GM23338 (cell line): ENCODE measurements at regions not wholly inside any gene's neighbourhood (a gene's known extent, or its start where the extent isn't known, plus 50 kb on each side); places are given as distances from the start of the nearest gene placed in this dataset.

Experiments used
- ATAC-seq: fragments of 200-7000 bp; cut with Tn5 transposase; 3 replicates; pipeline ENCODE4 v1.9.1; 2020
- DNase-seq: peaks from one replicate; pipeline ENCODE4 v3.0.0-alpha.2; 2015; ENCODE audit warnings: low spot score
- H2AFZ ChIP-seq: fragments of 200-600 bp; sonication (generic); 2 replicates; pipeline ENCODE4 v1.8.0; 2016; ENCODE audit warnings: antibody characterized with exemption, mild to moderate bottlenecking, moderate library complexity
- H3F3A ChIP-seq: fragments of 200-600 bp; sonication (generic); replicated peaks from 2 replicates; pipeline ENCODE4 v1.8.0; 2017; ENCODE audit warnings: antibody characterized with exemption, mixed run types, low read depth
- H3K27ac ChIP-seq: fragments of 200-600 bp; sonication (generic); 2 replicates; pipeline ENCODE4 v1.6.1; 2016; ENCODE audit warnings: low read depth
- H3K27me3 ChIP-seq: fragments of 200-600 bp; sonication (generic); 2 replicates; pipeline ENCODE4 v1.8.0; 2016; ENCODE audit warnings: mild to moderate bottlenecking, mixed run types, moderate library complexity; ENCODE audit not compliant: insufficient read depth
- H3K36me3 ChIP-seq: fragments of 200-600 bp; sonication (generic); 2 replicates; pipeline ENCODE4 v1.8.0; 2016; ENCODE audit warnings: mild to moderate bottlenecking; ENCODE audit not compliant: insufficient read depth
- H3K4me1 ChIP-seq: fragments of 200-600 bp; sonication (generic); 2 replicates; pipeline ENCODE4 v1.8.0; 2016; ENCODE audit warnings: mild to moderate bottlenecking, moderate library complexity; ENCODE audit not compliant: insufficient read depth
- H3K4me2 ChIP-seq: fragments of 200-600 bp; sonication (generic); 2 replicates; pipeline ENCODE4 v1.7.1; 2017; ENCODE audit warnings: mixed run types
- H3K4me3 ChIP-seq: fragments of 200-600 bp; sonication (generic); 2 replicates; pipeline ENCODE4 v1.6.1; 2016; ENCODE audit warnings: mixed run types
- H3K79me2 ChIP-seq: fragments of 200-600 bp; sonication (generic); replicated peaks from 2 replicates; pipeline ENCODE4 v1.8.0; 2017; ENCODE audit warnings: mild to moderate bottlenecking; ENCODE audit not compliant: insufficient read depth
- H3K9me2 ChIP-seq: fragments of 200-600 bp; sonication (generic); 2 replicates; pipeline ENCODE4 v1.8.0; 2017; ENCODE audit not compliant: insufficient read depth
- H4K20me1 ChIP-seq: fragments of 200-600 bp; sonication (generic); replicated peaks from 2 replicates; pipeline ENCODE4 v1.8.0; 2017; ENCODE audit warnings: mild to moderate bottlenecking; ENCODE audit not compliant: insufficient read depth
- H3K27ac Mint-ChIP-seq: 2 replicates; pipeline ENCODE4 v1.8.0; 2020; ENCODE audit warnings: inconsistent platforms, mild to moderate bottlenecking, moderate library complexity, mixed read lengths
- H3K27me3 Mint-ChIP-seq: 3 replicates; pipeline ENCODE4 v1.8.0; 2022; ENCODE audit warnings: low read depth, mild to moderate bottlenecking, moderate library complexity, mixed read lengths, inconsistent platforms; ENCODE audit not compliant: insufficient read depth, poor library complexity
- H3K36me3 Mint-ChIP-seq: 3 replicates; pipeline ENCODE4 v1.8.0; 2021; ENCODE audit warnings: low read depth, mild to moderate bottlenecking, inconsistent platforms, moderate library complexity, mixed read lengths
- H3K4me1 Mint-ChIP-seq: 3 replicates; pipeline ENCODE4 v1.8.0; 2020; ENCODE audit warnings: mild to moderate bottlenecking, inconsistent platforms, mixed read lengths
- H3K4me3 Mint-ChIP-seq: 3 replicates; pipeline ENCODE4 v1.8.0; 2021; ENCODE audit warnings: moderate library complexity, mild to moderate bottlenecking, inconsistent platforms, mixed read lengths
- H3K9me3 Mint-ChIP-seq: 3 replicates; pipeline ENCODE4 v1.8.0; 2020; ENCODE audit warnings: moderate library complexity, mild to moderate bottlenecking, inconsistent platforms, mixed read lengths
- EZH2phosphoT487 ChIP-seq: fragments of 200-600 bp; sonication (generic); IDR thresholded peaks from one replicate; pipeline ENCODE4 v1.8.1; 2018; ENCODE audit warnings: antibody characterized with exemption; ENCODE audit not compliant: unreplicated experiment
- POLR2AphosphoS5 ChIP-seq: IDR thresholded peaks from 2 replicates; pipeline ENCODE4 v1.6.1; 2016; ENCODE audit warnings: antibody characterized with exemption, low read depth
- STAT1 ChIP-seq: IDR thresholded peaks from one replicate; pipeline ENCODE4 v1.6.1; 2016; ENCODE audit warnings: antibody characterized with exemption; ENCODE audit not compliant: unreplicated experiment
- ZNF114 ChIP-seq: fragments of 250-450 bp; sonication (Bioruptor Pico); IDR thresholded peaks from 2 replicates; pipeline ENCODE4 v1.5.0; 2020; ENCODE audit warnings: mild to moderate bottlenecking, moderate library complexity
- ZNF331 ChIP-seq: fragments of 250-450 bp; sonication (Bioruptor Pico); IDR thresholded peaks from 2 replicates; pipeline ENCODE4 v1.5.0; 2020; ENCODE audit warnings: low read depth, mild to moderate bottlenecking, moderate library complexity
- TF ChIP-seq, protein P1 (sequence below): IDR thresholded peaks from one replicate; pipeline ENCODE4 v1.6.1; 2018; ENCODE audit warnings: antibody characterized with exemption; ENCODE audit not compliant: unreplicated experiment
- TF ChIP-seq, protein P2 (sequence below): IDR thresholded peaks from 2 replicates; pipeline ENCODE4 v1.6.1; 2016; ENCODE audit warnings: antibody characterized with exemption
- TF ChIP-seq, protein P3 (sequence below): fragments of 250-450 bp; sonication (Bioruptor Pico); IDR thresholded peaks from 2 replicates; pipeline ENCODE4 v1.5.0; 2020; ENCODE audit warnings: mild to moderate bottlenecking, moderate library complexity

GRCh38 chr4:164440199-164440598 lies 313.7 kb upstream of the SMIM31 start (continued):
- TF ChIP-seq, protein P1, sequence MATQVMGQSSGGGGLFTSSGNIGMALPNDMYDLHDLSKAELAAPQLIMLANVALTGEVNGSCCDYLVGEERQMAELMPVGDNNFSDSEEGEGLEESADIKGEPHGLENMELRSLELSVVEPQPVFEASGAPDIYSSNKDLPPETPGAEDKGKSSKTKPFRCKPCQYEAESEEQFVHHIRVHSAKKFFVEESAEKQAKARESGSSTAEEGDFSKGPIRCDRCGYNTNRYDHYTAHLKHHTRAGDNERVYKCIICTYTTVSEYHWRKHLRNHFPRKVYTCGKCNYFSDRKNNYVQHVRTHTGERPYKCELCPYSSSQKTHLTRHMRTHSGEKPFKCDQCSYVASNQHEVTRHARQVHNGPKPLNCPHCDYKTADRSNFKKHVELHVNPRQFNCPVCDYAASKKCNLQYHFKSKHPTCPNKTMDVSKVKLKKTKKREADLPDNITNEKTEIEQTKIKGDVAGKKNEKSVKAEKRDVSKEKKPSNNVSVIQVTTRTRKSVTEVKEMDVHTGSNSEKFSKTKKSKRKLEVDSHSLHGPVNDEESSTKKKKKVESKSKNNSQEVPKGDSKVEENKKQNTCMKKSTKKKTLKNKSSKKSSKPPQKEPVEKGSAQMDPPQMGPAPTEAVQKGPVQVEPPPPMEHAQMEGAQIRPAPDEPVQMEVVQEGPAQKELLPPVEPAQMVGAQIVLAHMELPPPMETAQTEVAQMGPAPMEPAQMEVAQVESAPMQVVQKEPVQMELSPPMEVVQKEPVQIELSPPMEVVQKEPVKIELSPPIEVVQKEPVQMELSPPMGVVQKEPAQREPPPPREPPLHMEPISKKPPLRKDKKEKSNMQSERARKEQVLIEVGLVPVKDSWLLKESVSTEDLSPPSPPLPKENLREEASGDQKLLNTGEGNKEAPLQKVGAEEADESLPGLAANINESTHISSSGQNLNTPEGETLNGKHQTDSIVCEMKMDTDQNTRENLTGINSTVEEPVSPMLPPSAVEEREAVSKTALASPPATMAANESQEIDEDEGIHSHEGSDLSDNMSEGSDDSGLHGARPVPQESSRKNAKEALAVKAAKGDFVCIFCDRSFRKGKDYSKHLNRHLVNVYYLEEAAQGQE, result no peak
- TF ChIP-seq ZNF331 (CRISPR knock-in tag), result no peak

DNA sequence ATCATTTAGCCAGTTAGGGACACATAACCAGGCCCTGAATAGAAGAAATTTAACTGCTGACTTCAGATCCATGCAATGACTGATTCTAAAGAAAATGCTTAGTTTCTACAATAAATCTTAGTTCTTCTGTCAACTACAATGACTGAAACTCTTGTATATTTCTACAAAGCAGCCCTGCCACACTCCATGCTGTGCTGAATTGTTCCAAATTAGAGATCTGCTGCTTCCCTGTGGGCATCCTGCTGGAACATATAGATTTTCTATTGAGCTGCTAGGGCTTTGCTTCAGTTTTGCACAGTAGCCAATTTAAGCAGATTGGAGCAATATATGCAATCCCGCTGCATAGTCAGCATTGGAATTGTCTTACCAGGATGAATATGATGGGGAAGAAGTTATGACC lies 312.8 kb upstream of the SMIM31 start:
- H3F3A ChIP-seq, result no peaks in the 10 kb centered on the region
- no peaks in the 10 kb centered on the region for H3K36me3 ChIP-seq
- H3K9me2 ChIP-seq, result no peaks in the 10 kb centered on the region
- no peak for ATAC-seq
- no peak overlapping the region for H3K27ac Mint-ChIP-seq
- H3K4me3 Mint-ChIP-seq, result no peak overlapping the region
- no peaks in the 10 kb centered on the region for H3K9me3 Mint-ChIP-seq
- H3K79me2 ChIP-seq, result no peaks in the 10 kb centered on the region
- H2AFZ ChIP-seq, result no peak overlapping the region
- no peaks in the 10 kb centered on the region for H3K36me3 Mint-ChIP-seq
- H3K27me3 Mint-ChIP-seq, result peaks cover 3% of the 10 kb centered on the region
- no peak overlapping the region for H3K27ac ChIP-seq
- peaks cover 2% of the 10 kb centered on the region; the same call in 2 of the 3 replicates for H3K4me1 Mint-ChIP-seq
- no peak for DNase-seq
- no peaks in the 10 kb centered on the region for H4K20me1 ChIP-seq
- H3K27me3 ChIP-seq, result no peaks in the 10 kb centered on the region
- no peak overlapping the region for H3K4me3 ChIP-seq
- H3K4me2 ChIP-seq, result no peak overlapping the region
- no peaks in the 10 kb centered on the region for H3K4me1 ChIP-seq
- no peak for TF ChIP-seq STAT1
- no peak for TF ChIP-seq ZNF331 (CRISPR knock-in tag)
- TF ChIP-seq POLR2AphosphoS5, result no peak
- TF ChIP-seq ZNF114 (CRISPR knock-in tag), result no peak
- TF ChIP-seq, protein P2, sequence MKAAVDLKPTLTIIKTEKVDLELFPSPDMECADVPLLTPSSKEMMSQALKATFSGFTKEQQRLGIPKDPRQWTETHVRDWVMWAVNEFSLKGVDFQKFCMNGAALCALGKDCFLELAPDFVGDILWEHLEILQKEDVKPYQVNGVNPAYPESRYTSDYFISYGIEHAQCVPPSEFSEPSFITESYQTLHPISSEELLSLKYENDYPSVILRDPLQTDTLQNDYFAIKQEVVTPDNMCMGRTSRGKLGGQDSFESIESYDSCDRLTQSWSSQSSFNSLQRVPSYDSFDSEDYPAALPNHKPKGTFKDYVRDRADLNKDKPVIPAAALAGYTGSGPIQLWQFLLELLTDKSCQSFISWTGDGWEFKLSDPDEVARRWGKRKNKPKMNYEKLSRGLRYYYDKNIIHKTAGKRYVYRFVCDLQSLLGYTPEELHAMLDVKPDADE, result no peak
- TF ChIP-seq, protein P3, sequence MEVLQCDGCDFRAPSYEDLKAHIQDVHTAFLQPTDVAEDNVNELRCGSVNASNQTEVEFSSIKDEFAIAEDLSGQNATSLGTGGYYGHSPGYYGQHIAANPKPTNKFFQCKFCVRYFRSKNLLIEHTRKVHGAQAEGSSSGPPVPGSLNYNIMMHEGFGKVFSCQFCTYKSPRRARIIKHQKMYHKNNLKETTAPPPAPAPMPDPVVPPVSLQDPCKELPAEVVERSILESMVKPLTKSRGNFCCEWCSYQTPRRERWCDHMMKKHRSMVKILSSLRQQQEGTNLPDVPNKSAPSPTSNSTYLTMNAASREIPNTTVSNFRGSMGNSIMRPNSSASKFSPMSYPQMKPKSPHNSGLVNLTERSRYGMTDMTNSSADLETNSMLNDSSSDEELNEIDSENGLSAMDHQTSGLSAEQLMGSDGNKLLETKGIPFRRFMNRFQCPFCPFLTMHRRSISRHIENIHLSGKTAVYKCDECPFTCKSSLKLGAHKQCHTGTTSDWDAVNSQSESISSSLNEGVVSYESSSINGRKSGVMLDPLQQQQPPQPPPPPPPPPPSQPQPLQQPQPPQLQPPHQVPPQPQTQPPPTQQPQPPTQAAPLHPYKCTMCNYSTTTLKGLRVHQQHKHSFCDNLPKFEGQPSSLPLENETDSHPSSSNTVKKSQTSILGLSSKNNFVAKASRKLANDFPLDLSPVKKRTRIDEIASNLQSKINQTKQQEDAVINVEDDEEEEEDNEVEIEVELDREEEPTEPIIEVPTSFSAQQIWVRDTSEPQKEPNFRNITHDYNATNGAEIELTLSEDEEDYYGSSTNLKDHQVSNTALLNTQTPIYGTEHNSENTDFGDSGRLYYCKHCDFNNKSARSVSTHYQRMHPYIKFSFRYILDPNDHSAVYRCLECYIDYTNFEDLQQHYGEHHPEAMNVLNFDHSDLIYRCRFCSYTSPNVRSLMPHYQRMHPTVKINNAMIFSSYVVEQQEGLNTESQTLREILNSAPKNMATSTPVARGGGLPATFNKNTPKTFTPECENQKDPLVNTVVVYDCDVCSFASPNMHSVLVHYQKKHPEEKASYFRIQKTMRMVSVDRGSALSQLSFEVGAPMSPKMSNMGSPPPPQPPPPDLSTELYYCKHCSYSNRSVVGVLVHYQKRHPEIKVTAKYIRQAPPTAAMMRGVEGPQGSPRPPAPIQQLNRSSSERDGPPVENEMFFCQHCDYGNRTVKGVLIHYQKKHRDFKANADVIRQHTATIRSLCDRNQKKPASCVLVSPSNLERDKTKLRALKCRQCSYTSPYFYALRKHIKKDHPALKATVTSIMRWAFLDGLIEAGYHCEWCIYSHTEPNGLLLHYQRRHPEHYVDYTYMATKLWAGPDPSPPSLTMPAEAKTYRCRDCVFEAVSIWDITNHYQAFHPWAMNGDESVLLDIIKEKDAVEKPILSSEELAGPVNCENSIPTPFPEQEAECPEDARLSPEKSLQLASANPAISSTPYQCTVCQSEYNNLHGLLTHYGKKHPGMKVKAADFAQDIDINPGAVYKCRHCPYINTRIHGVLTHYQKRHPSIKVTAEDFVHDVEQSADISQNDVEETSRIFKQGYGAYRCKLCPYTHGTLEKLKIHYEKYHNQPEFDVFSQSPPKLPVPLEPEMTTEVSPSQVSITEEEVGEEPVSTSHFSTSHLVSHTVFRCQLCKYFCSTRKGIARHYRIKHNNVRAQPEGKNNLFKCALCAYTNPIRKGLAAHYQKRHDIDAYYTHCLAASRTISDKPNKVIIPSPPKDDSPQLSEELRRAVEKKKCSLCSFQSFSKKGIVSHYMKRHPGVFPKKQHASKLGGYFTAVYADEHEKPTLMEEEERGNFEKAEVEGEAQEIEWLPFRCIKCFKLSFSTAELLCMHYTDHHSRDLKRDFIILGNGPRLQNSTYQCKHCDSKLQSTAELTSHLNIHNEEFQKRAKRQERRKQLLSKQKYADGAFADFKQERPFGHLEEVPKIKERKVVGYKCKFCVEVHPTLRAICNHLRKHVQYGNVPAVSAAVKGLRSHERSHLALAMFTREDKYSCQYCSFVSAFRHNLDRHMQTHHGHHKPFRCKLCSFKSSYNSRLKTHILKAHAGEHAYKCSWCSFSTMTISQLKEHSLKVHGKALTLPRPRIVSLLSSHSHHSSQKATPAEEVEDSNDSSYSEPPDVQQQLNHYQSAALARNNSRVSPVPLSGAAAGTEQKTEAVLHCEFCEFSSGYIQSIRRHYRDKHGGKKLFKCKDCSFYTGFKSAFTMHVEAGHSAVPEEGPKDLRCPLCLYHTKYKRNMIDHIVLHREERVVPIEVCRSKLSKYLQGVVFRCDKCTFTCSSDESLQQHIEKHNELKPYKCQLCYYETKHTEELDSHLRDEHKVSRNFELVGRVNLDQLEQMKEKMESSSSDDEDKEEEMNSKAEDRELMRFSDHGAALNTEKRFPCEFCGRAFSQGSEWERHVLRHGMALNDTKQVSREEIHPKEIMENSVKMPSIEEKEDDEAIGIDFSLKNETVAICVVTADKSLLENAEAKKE (CRISPR knock-in tag), result no peak
- no peak for TF ChIP-seq EZH2phosphoT487
- TF ChIP-seq, protein P1, result no peak
